K562 (cell line): ENCODE measurements at regions not wholly inside any gene's neighbourhood (a gene's known extent, or its start where the extent isn't known, plus 50 kb on each side); places are given as distances from the start of the nearest gene placed in this dataset.

Source experiments
- BACH1 ChIP-seq: fragments of 200-800 bp; sonication (Bioruptor generic); IDR thresholded peaks from 2 replicates; pipeline ENCODE4 v1.6.1; 2016; ENCODE audit warnings: missing genetic modification characterization, missing compliant biosample characterization
- BMI1 ChIP-seq: fragments of 150-350 bp; IDR thresholded peaks from 2 replicates; pipeline ENCODE4 v1.6.1; 2014; ENCODE audit warnings: low read length
- BRCA1 ChIP-seq, 2 experiments: fragments of 450-650 bp in 1 of 2; sonication (generic) in 1 of 2; formaldehyde crosslinking in 1 of 2; IDR thresholded peaks; 2 replicates each; pipeline versions ENCODE4 v1.5.0 to v1.6.1; 2017 to 2020; ENCODE audit warnings: mild to moderate bottlenecking in 1 of 2, missing genetic modification reagents in 1 of 2
- BRD4 ChIP-seq: fragments of 200-600 bp; sonication (generic); IDR thresholded peaks from 2 replicates; pipeline ENCODE4 v1.6.1; 2017; ENCODE audit warnings: inconsistent platforms
- CBFA2T3 ChIP-seq: fragments of 450-650 bp; IDR thresholded peaks from 2 replicates; pipeline ENCODE4 v1.6.1; 2017
- CBX2 ChIP-seq: fragments of 200-600 bp; sonication (generic); IDR thresholded peaks from one replicate; pipeline ENCODE4 v1.6.1; 2012; ENCODE audit warnings: mild to moderate bottlenecking, low read length, inconsistent platforms; ENCODE audit not compliant: insufficient read depth, poor library complexity, severe bottlenecking
- DDX20 ChIP-seq: fragments of 450-650 bp; IDR thresholded peaks from 2 replicates; pipeline ENCODE4 v1.6.1; 2016; ENCODE audit warnings: missing genetic modification characterization, low read depth, mild to moderate bottlenecking, missing compliant biosample characterization, moderate library complexity
- DPF2 ChIP-seq: fragments of 450-650 bp; IDR thresholded peaks from 2 replicates; pipeline ENCODE4 v1.6.1; 2016
- ELF1 ChIP-seq: fragments of 200-800 bp; sonication (Bioruptor generic); IDR thresholded peaks from 2 replicates; pipeline ENCODE4 v1.6.1; 2016; ENCODE audit warnings: missing genetic modification characterization, missing compliant biosample characterization
- FOSL1 ChIP-seq: fragments of 200-800 bp; sonication (Bioruptor generic); conservative IDR thresholded peaks from 2 replicates; pipeline ENCODE4 v1.6.1; 2016; ENCODE audit warnings: missing genetic modification characterization, missing compliant biosample characterization
- HSF4 ChIP-seq: fragments of 250-450 bp; sonication (Bioruptor Pico); IDR thresholded peaks from 2 replicates; pipeline ENCODE4 v2.1.2; 2022; ENCODE audit warnings: mild to moderate bottlenecking, moderate library complexity, borderline replicate concordance
- IRF9 ChIP-seq: fragments of 450-650 bp; IDR thresholded peaks from 2 replicates; pipeline ENCODE4 v1.6.1; 2016; ENCODE audit warnings: missing biosample characterization, missing genetic modification characterization
- JUND ChIP-seq, 2 experiments: IDR thresholded peaks; 2 replicates in 1 of 2; 3 replicates in 1 of 2; pipeline ENCODE4 v1.6.1; 2011; ENCODE audit warnings: borderline replicate concordance in 2 of 2, low read depth in 2 of 2, low read length in 2 of 2, improper control_type of control experiment in 1 of 2, missing biosample characterization in 1 of 2, missing genetic modification characterization in 1 of 2, missing genetic modification reagents in 1 of 2
- MCM5 ChIP-seq: fragments of 450-650 bp; IDR thresholded peaks from 2 replicates; pipeline ENCODE4 v1.6.1; 2016; ENCODE audit warnings: low read depth
- NCOA1 ChIP-seq: fragments of 450-650 bp; IDR thresholded peaks from 2 replicates; pipeline ENCODE4 v1.6.1; 2016; ENCODE audit warnings: low read depth
- NR2C1 ChIP-seq, 2 experiments: fragments of 450-650 bp; IDR thresholded peaks; 2 replicates each; pipeline ENCODE4 v1.6.1; 2017; ENCODE audit warnings: mild to moderate bottlenecking in 2 of 2, antibody characterized with exemption in 1 of 2, inconsistent platforms in 1 of 2, missing compliant biosample characterization in 1 of 2, missing genetic modification characterization in 1 of 2
- RUNX1 ChIP-seq: sonication (generic); IDR thresholded peaks from 2 replicates; pipeline ENCODE4 v1.6.1; 2016; ENCODE audit warnings: antibody characterized with exemption, low read depth
- SMARCA4 ChIP-seq: fragments of 450-650 bp; IDR thresholded peaks from 2 replicates; pipeline ENCODE4 v1.6.1; 2016
- TBL1XR1 ChIP-seq, 2 experiments: IDR thresholded peaks; 2 replicates each; pipeline ENCODE4 v1.6.1; 2012; ENCODE audit warnings: improper control_type of control experiment in 2 of 2, low read length in 2 of 2, mild to moderate bottlenecking in 1 of 2
- TCF3 ChIP-seq: sonication (generic); formaldehyde crosslinking; IDR thresholded peaks from 2 replicates; pipeline ENCODE4 v1.4.0; 2020; ENCODE audit warnings: mild to moderate bottlenecking, missing genetic modification reagents
- TFE3 ChIP-seq: fragments of 450-650 bp; formaldehyde crosslinking; IDR thresholded peaks from 2 replicates; pipeline ENCODE4 v1.4.0; 2020; ENCODE audit warnings: mild to moderate bottlenecking, mixed read lengths
- ZBTB9 ChIP-seq: fragments of 450-650 bp; formaldehyde crosslinking; IDR thresholded peaks from 2 replicates; pipeline ENCODE4 v1.4.0; 2020; ENCODE audit warnings: mild to moderate bottlenecking, moderate library complexity
- ZNF639 ChIP-seq, 2 experiments: fragments of 200-800 bp in 1 of 2; sonication (Bioruptor generic) in 1 of 2; sonication (generic) in 1 of 2; formaldehyde crosslinking in 1 of 2; IDR thresholded peaks in 1 of 2; conservative IDR thresholded peaks in 1 of 2; 2 replicates each; pipeline versions ENCODE4 v1.5.0 to v1.6.1; 2016 to 2020; ENCODE audit warnings: missing compliant biosample characterization in 1 of 2, missing genetic modification characterization in 1 of 2, missing genetic modification reagents in 1 of 2

GRCh38 chr12:33653362-33653761 is 213.7 kb upstream of the SYT10 start (continued):
- TF ChIP-seq BRCA1 (IDR thresholded peaks at IDR 0.05) (no peak), BRCA1 (CRISPR knock-in tag; IDR thresholded peaks at IDR 0.05) (no peak), BMI1 (no peak), NCOA1 (no peak), ZNF639 (CRISPR knock-in tag; conservative IDR thresholded peaks at IDR 0.05 in 1 of 2, IDR thresholded peaks at IDR 0.05 in 1 of 2) (no peak), TFE3 (no peak), BRD4 (no peak), CBX2 (no peak), JUND (IDR thresholded peaks at IDR 0.05; ENCODE audit: borderline replicate concordance, low read depth, low read length) (peak; percentile 70), JUND (tag; IDR thresholded peaks at IDR 0.05; ENCODE audit: borderline replicate concordance, low read depth, low read length) (no peak; the same call in 2 of the 3 replicates), DPF2 (peak; percentile 50), TBL1XR1 (IDR thresholded peaks at IDR 0.05; ENCODE audit: low read length in 2 of 2) (no peak), MCM5 (no peak), BACH1 (no peak), RUNX1 (no peak), ELF1 (tag) (no peak), ZBTB9 (CRISPR knock-in tag) (no peak), NR2C1 (IDR thresholded peaks at IDR 0.05) (no peak), NR2C1 (tag; IDR thresholded peaks at IDR 0.05) (no peak), DDX20 (tag) (no peak), FOSL1 (tag) (peak; percentile 71), SMARCA4 (peak; percentile 40; the same call in 1 of the 2 replicates), IRF9 (tag) (no peak), CBFA2T3 (peak; percentile 74), TCF3 (peak; percentile 71), HSF4 (CRISPR knock-in tag) (no peak)
